ENCODE measurements at regions not wholly inside any gene's neighbourhood (a gene's known extent, or its start where the extent isn't known, plus 50 kb on each side); places are given as distances from the start of the nearest gene placed in this dataset.

GRCh38 chr13:104065328-104065727, 999.1 kb upstream of the SLC10A2 start:
- DNase-seq (ENCODE audit: low read depth) = no peak

GRCh38 chr13:104057861-104058260, 991.6 kb upstream of the SLC10A2 start:
- peak; percentile 1 for DNase-seq (ENCODE audit: low read depth)

- no peak for DNase-seq (ENCODE audit: low read depth)
Measured at GRCh38 chr13:104045907-104046306, 979.7 kb upstream of the SLC10A2 start.

- peak; percentile 14 for DNase-seq (ENCODE audit: low read depth)
Measured at GRCh38 chr13:104043184-104043583, 977.0 kb upstream of the SLC10A2 start.

- no peak for DNase-seq (ENCODE audit: low read depth)
Measured at GRCh38 chr13:104034891-104035290, 968.7 kb upstream of the SLC10A2 start.

GRCh38 chr13:104025303-104025702, 959.1 kb upstream of the SLC10A2 start:
- DNase-seq (ENCODE audit: low read depth) = no peak

- DNase-seq (ENCODE audit: low read depth) = no peak
Measured at GRCh38 chr13:104024416-104025170, 958.4 kb upstream of the SLC10A2 start.

- no peak for DNase-seq (ENCODE audit: low read depth)
Measured at GRCh38 chr13:104021806-104022397, 955.7 kb upstream of the SLC10A2 start.

- no peak for DNase-seq (ENCODE audit: low read depth)
Measured at GRCh38 chr13:104017317-104017716, 951.1 kb upstream of the SLC10A2 start.

- DNase-seq (ENCODE audit: low read depth) = no peak
Measured at GRCh38 chr13:104015646-104016396, 949.6 kb upstream of the SLC10A2 start.

- no peak for DNase-seq (ENCODE audit: low read depth)
Measured at GRCh38 chr13:104014803-104015645, 948.8 kb upstream of the SLC10A2 start.

- no peak for DNase-seq (ENCODE audit: low read depth)
Measured at GRCh38 chr13:104011505-104012241, 945.5 kb upstream of the SLC10A2 start.

GRCh38 chr13:104008541-104009435, 942.6 kb upstream of the SLC10A2 start:
- no peak for DNase-seq (ENCODE audit: low read depth)

- DNase-seq (ENCODE audit: low read depth) = no peak
Measured at GRCh38 chr13:104008075-104008474, 941.9 kb upstream of the SLC10A2 start.

- DNase-seq (ENCODE audit: low read depth) = no peak
Measured at GRCh38 chr13:104006625-104007075, 940.4 kb upstream of the SLC10A2 start.

GRCh38 chr13:104004572-104004971, 938.4 kb upstream of the SLC10A2 start:
- no peak for DNase-seq (ENCODE audit: low read depth)

- DNase-seq (ENCODE audit: low read depth) = no peak
Measured at GRCh38 chr13:104002216-104002615, 936.0 kb upstream of the SLC10A2 start.

GRCh38 chr13:104001766-104002165, 935.5 kb upstream of the SLC10A2 start:
- no peak for DNase-seq (ENCODE audit: low read depth)

- DNase-seq (ENCODE audit: low read depth) = no peak
Measured at GRCh38 chr13:103996733-103997132, 930.5 kb upstream of the SLC10A2 start.

- DNase-seq (ENCODE audit: low read depth) = no peak
Measured at GRCh38 chr13:103983948-103984347, 917.7 kb upstream of the SLC10A2 start.

All from myocyte (in vitro differentiated cells).